Activated CD4-positive, alpha-beta T cell treated with anti-CD3 and anti-CD28 coated beads, Interleukin-2, amount 10 ng/mL, durations not matched to agents 7 days and 5 days (primary cell): ENCODE measurements at regions not wholly inside any gene's neighbourhood (a gene's known extent, or its start where the extent isn't known, plus 50 kb on each side); places are given as distances from the start of the nearest gene placed in this dataset.

Experiments
- CTCF ChIA-PET: fragments of 350-600 bp; sonication (Branson Sonifier 250); formaldehyde crosslinking; loops from one replicate; lab custom pipeline; 2021; ENCODE audit warnings: antibody characterized with exemption; lab: Charles Lee
- POLR2A ChIA-PET: fragments of 350-600 bp; sonication (Branson Sonifier 250); formaldehyde crosslinking; loops from one replicate; lab custom pipeline; 2021; ENCODE audit warnings: antibody characterized with exemption; lab: Charles Lee
- DNase-seq: peaks from one replicate; pipeline ENCODE4 v3.0.0-alpha.2; 2020
- H3K27ac Mint-ChIP-seq: one replicate; pipeline ENCODE4 v1.8.0; 2021; ENCODE audit warnings: mild to moderate bottlenecking, moderate library complexity, mixed read lengths
- H3K27me3 Mint-ChIP-seq: one replicate; pipeline ENCODE4 v1.8.0; 2021; ENCODE audit warnings: mixed read lengths
- H3K36me3 Mint-ChIP-seq: one replicate; pipeline ENCODE4 v1.8.0; 2021; ENCODE audit warnings: low read depth, mixed read lengths
- H3K4me1 Mint-ChIP-seq: one replicate; pipeline ENCODE4 v1.8.0; 2021; ENCODE audit warnings: mixed read lengths
- H3K4me3 Mint-ChIP-seq: one replicate; pipeline ENCODE4 v1.8.0; 2021; ENCODE audit warnings: mild to moderate bottlenecking, moderate library complexity, mixed read lengths
- H3K9me3 Mint-ChIP-seq: one replicate; pipeline ENCODE4 v1.8.0; 2021; ENCODE audit warnings: mixed read lengths

GRCh38 chr15:62572797-62573196, 407.7 kb upstream of the C2CD4B start:
- ChIA-PET CTCF (no interaction called here), POLR2A (no interaction called here)
- no peak overlapping the region for H3K27ac Mint-ChIP-seq
- no peak overlapping the region for H3K4me3 Mint-ChIP-seq
- no peaks in the 10 kb centered on the region for H3K36me3 Mint-ChIP-seq
- no peak for DNase-seq
- H3K27me3 Mint-ChIP-seq = peaks cover 2% of the 10 kb centered on the region
- no peaks in the 10 kb centered on the region for H3K9me3 Mint-ChIP-seq
- no peaks in the 10 kb centered on the region for H3K4me1 Mint-ChIP-seq

- POLR2A ChIA-PET = no interaction called here
- no peak overlapping the region for H3K27ac Mint-ChIP-seq
Measured at GRCh38 chr15:62573876-62574275, 408.8 kb upstream of the C2CD4B start.

GRCh38 chr15:62578546-62578945, 413.5 kb upstream of the C2CD4B start:
- Mint-ChIP-seq H3K27ac (no peak overlapping the region), H3K4me1 (no peaks in the 10 kb centered on the region), H3K9me3 (no peaks in the 10 kb centered on the region), H3K27me3 (no peaks in the 10 kb centered on the region), H3K4me3 (no peak overlapping the region), H3K36me3 (no peaks in the 10 kb centered on the region)
- POLR2A ChIA-PET = no interaction called here
- CTCF ChIA-PET = no interaction called here
- DNase-seq = no peak

More at GRCh38 chr15:62573876-62574275, 408.8 kb upstream of the C2CD4B start:
- no peaks in the 10 kb centered on the region for H3K36me3 Mint-ChIP-seq
- CTCF ChIA-PET = no interaction called here
- peaks cover 2% of the 10 kb centered on the region for H3K27me3 Mint-ChIP-seq
- DNase-seq = no peak
- H3K4me1 Mint-ChIP-seq = no peaks in the 10 kb centered on the region
- no peaks in the 10 kb centered on the region for H3K9me3 Mint-ChIP-seq
- no peak overlapping the region for H3K4me3 Mint-ChIP-seq

GRCh38 chr15:62578960-62579359, 413.9 kb upstream of the C2CD4B start:
- no peaks in the 10 kb centered on the region for H3K9me3 Mint-ChIP-seq
- H3K36me3 Mint-ChIP-seq = no peaks in the 10 kb centered on the region
- H3K27me3 Mint-ChIP-seq = no peaks in the 10 kb centered on the region
- H3K4me1 Mint-ChIP-seq = no peaks in the 10 kb centered on the region
- POLR2A ChIA-PET = no interaction called here
- H3K27ac Mint-ChIP-seq = no peak overlapping the region
- CTCF ChIA-PET = no interaction called here
- DNase-seq = no peak
- H3K4me3 Mint-ChIP-seq = no peak overlapping the region

- no peaks in the 10 kb centered on the region for H3K9me3 Mint-ChIP-seq
- no peaks in the 10 kb centered on the region for H3K36me3 Mint-ChIP-seq
- no peak overlapping the region for H3K4me3 Mint-ChIP-seq
- ChIA-PET CTCF (no interaction called here), POLR2A (no interaction called here)
- no peaks in the 10 kb centered on the region for H3K27me3 Mint-ChIP-seq
- H3K27ac Mint-ChIP-seq = no peak overlapping the region
- DNase-seq = no peak
- no peaks in the 10 kb centered on the region for H3K4me1 Mint-ChIP-seq
Measured at GRCh38 chr15:62579842-62580241, 414.8 kb upstream of the C2CD4B start.

GRCh38 chr15:62582580-62582979, 417.5 kb upstream of the C2CD4B start:
- no peak for DNase-seq
- H3K27ac Mint-ChIP-seq = no peak overlapping the region
- H3K4me1 Mint-ChIP-seq = no peaks in the 10 kb centered on the region
- H3K36me3 Mint-ChIP-seq = no peaks in the 10 kb centered on the region
- no peak overlapping the region for H3K4me3 Mint-ChIP-seq
- H3K27me3 Mint-ChIP-seq = peaks cover 2% of the 10 kb centered on the region
- H3K9me3 Mint-ChIP-seq = no peaks in the 10 kb centered on the region
- ChIA-PET CTCF (no interaction called here), POLR2A (no interaction called here)

- ChIA-PET POLR2A (no interaction called here), CTCF (no interaction called here)
- no peaks in the 10 kb centered on the region for H3K4me1 Mint-ChIP-seq
Measured at GRCh38 chr15:62584301-62585235, 419.5 kb upstream of the C2CD4B start.

GRCh38 chr15:62588938-62589670, 424.0 kb upstream of the C2CD4B start:
- Mint-ChIP-seq H3K4me1 (no peaks in the 10 kb centered on the region), H3K4me3 (no peak overlapping the region), H3K36me3 (no peaks in the 10 kb centered on the region), H3K27ac (no peak overlapping the region), H3K27me3 (peaks cover 13% of the 10 kb centered on the region), H3K9me3 (no peaks in the 10 kb centered on the region)
- CTCF ChIA-PET = no interaction called here
- DNase-seq = no peak
- POLR2A ChIA-PET = no interaction called here

More at GRCh38 chr15:62584301-62585235, 419.5 kb upstream of the C2CD4B start:
- Mint-ChIP-seq H3K27me3 (peaks cover 3% of the 10 kb centered on the region), H3K36me3 (no peaks in the 10 kb centered on the region), H3K27ac (no peak overlapping the region), H3K9me3 (no peaks in the 10 kb centered on the region), H3K4me3 (no peak overlapping the region)
- no peak for DNase-seq

GRCh38 chr15:62591842-62592838, 427.1 kb upstream of the C2CD4B start:
- DNase-seq = no peak
- H3K9me3 Mint-ChIP-seq = no peaks in the 10 kb centered on the region
- no peaks in the 10 kb centered on the region for H3K4me1 Mint-ChIP-seq
- H3K36me3 Mint-ChIP-seq = no peaks in the 10 kb centered on the region
- H3K4me3 Mint-ChIP-seq = no peak overlapping the region
- H3K27me3 Mint-ChIP-seq = peaks cover 12% of the 10 kb centered on the region
- H3K27ac Mint-ChIP-seq = no peak overlapping the region
- ChIA-PET CTCF (no interaction called here), POLR2A (no interaction called here)

- POLR2A ChIA-PET = no interaction called here
- Mint-ChIP-seq H3K36me3 (no peaks in the 10 kb centered on the region), H3K27me3 (peaks cover 12% of the 10 kb centered on the region), H3K27ac (no peak overlapping the region), H3K9me3 (no peaks in the 10 kb centered on the region), H3K4me1 (no peaks in the 10 kb centered on the region), H3K4me3 (no peak overlapping the region)
- DNase-seq = no peak
- CTCF ChIA-PET = no interaction called here
Measured at GRCh38 chr15:62592920-62593319, 427.8 kb upstream of the C2CD4B start.

- POLR2A ChIA-PET = no interaction called here
- no peaks in the 10 kb centered on the region for H3K9me3 Mint-ChIP-seq
- CTCF ChIA-PET = no interaction called here
- H3K36me3 Mint-ChIP-seq = no peaks in the 10 kb centered on the region
- peaks cover 12% of the 10 kb centered on the region for H3K27me3 Mint-ChIP-seq
- H3K4me3 Mint-ChIP-seq = no peak overlapping the region
- no peaks in the 10 kb centered on the region for H3K4me1 Mint-ChIP-seq
- no peak for DNase-seq
- H3K27ac Mint-ChIP-seq = no peak overlapping the region
Measured at GRCh38 chr15:62593681-62594399, 428.8 kb upstream of the C2CD4B start.

- ChIA-PET CTCF (no interaction called here), POLR2A (no interaction called here)
- Mint-ChIP-seq H3K4me3 (no peak overlapping the region), H3K36me3 (no peaks in the 10 kb centered on the region), H3K4me1 (no peaks in the 10 kb centered on the region), H3K27me3 (peaks cover 13% of the 10 kb centered on the region), H3K9me3 (no peaks in the 10 kb centered on the region), H3K27ac (no peak overlapping the region)
- DNase-seq = no peak
Measured at GRCh38 chr15:62598217-62598616, 433.1 kb upstream of the C2CD4B start.
